NCI-H345 treated with DMSO at 0.1 percent for 48 hours (cell line): ENCODE measurements at regions not wholly inside any gene's neighbourhood (a gene's known extent, or its start where the extent isn't known, plus 50 kb on each side); places are given as distances from the start of the nearest gene placed in this dataset.
A peak's percentile ranks its signal among the peaks of the same experiment; 100 is the strongest.

ENCODE experiments used
- DNase-seq: peaks from one replicate; lab custom pipeline; 2025; ENCODE audit not compliant: unreplicated experiment; lab: John Stamatoyannopoulos, UW

- DNase-seq = no peak
These were observed 81.4 kb downstream of the ZNF608 start for GRCh38 chr5:124665035-124665434.

GRCh38 chr5:124664287-124664686, 82.2 kb downstream of the ZNF608 start:
- no peak for DNase-seq

- DNase-seq = no peak
These were observed 83.3 kb downstream of the ZNF608 start for GRCh38 chr5:124663101-124663506.

GRCh38 chr5:124662181-124662781, 84.2 kb downstream of the ZNF608 start:
- DNase-seq = no peak

GRCh38 chr5:124661317-124662141, 84.9 kb downstream of the ZNF608 start:
- DNase-seq = peak; percentile 75

GRCh38 chr5:124660229-124661093, 86.0 kb downstream of the ZNF608 start:
- no peak for DNase-seq

- peak; percentile 23 for DNase-seq
These were observed 86.6 kb downstream of the ZNF608 start for GRCh38 chr5:124659798-124660197.

GRCh38 chr5:124658867-124659557, 87.4 kb downstream of the ZNF608 start:
- DNase-seq = no peak

- DNase-seq = peak; percentile 95
These were observed 90.4 kb downstream of the ZNF608 start for GRCh38 chr5:124655921-124656511.

GRCh38 chr5:124655251-124655917, 91.1 kb downstream of the ZNF608 start:
- DNase-seq = no peak

GRCh38 chr5:124654418-124654817, 92.0 kb downstream of the ZNF608 start:
- DNase-seq = no peak

- no peak for DNase-seq
These were observed 92.8 kb downstream of the ZNF608 start for GRCh38 chr5:124653666-124654065.

- no peak for DNase-seq
These were observed 93.5 kb downstream of the ZNF608 start for GRCh38 chr5:124652892-124653441.

GRCh38 chr5:124652514-124652819, 94.0 kb downstream of the ZNF608 start:
- no peak for DNase-seq

GRCh38 chr5:124651663-124652513, 94.6 kb downstream of the ZNF608 start:
- DNase-seq = peak; percentile 65

GRCh38 chr5:124650951-124651662, 95.3 kb downstream of the ZNF608 start:
- no peak for DNase-seq

GRCh38 chr5:124650147-124650561, 96.3 kb downstream of the ZNF608 start:
- DNase-seq = peak; percentile 58

- DNase-seq = peak; percentile 58
These were observed 96.8 kb downstream of the ZNF608 start for GRCh38 chr5:124649491-124650146.
